ENCODE measurements at regions not wholly inside any gene's neighbourhood (a gene's known extent, or its start where the extent isn't known, plus 50 kb on each side); places are given as distances from the start of the nearest gene placed in this dataset.

DNA sequence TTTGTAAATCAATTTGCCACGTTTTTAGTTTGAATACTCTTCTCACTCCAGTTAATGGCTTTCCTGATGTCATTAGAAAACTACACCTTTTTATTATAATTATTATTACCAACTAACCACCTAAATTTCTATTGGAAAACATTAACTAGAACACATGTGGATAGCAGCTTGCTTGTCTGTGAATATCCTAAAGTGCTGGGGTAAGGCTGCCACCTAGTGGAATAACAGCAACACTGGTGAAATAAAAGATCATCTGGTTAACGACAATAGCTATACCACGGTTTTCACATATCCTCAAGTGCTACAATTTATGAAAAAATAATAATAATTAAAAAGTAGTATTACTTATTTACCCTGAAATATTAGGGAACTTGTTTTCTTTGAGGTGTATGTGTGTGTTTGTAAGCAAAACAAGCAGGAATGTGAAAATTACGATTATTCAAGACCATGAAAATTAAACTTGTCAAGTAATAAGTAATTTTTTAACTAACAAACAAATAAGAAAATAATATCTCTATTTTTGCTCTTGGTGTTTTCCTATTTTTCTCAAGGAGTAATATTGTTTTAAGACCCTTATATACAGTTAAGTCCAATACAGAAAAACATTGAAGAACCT is 130.1 kb upstream of the TECRL start:
- TF ChIP-seq, protein P1, sequence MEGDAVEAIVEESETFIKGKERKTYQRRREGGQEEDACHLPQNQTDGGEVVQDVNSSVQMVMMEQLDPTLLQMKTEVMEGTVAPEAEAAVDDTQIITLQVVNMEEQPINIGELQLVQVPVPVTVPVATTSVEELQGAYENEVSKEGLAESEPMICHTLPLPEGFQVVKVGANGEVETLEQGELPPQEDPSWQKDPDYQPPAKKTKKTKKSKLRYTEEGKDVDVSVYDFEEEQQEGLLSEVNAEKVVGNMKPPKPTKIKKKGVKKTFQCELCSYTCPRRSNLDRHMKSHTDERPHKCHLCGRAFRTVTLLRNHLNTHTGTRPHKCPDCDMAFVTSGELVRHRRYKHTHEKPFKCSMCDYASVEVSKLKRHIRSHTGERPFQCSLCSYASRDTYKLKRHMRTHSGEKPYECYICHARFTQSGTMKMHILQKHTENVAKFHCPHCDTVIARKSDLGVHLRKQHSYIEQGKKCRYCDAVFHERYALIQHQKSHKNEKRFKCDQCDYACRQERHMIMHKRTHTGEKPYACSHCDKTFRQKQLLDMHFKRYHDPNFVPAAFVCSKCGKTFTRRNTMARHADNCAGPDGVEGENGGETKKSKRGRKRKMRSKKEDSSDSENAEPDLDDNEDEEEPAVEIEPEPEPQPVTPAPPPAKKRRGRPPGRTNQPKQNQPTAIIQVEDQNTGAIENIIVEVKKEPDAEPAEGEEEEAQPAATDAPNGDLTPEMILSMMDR (IDR thresholded peaks at IDR 0.05; ENCODE audit: borderline replicate concordance, insufficient read depth, low read depth, low read length), result peak; percentile 56; the same call in 1 of the 2 replicates
- no peak overlapping the region for H3K4me3 ChIP-seq (ENCODE audit: low read depth, low read length)

DNA sequence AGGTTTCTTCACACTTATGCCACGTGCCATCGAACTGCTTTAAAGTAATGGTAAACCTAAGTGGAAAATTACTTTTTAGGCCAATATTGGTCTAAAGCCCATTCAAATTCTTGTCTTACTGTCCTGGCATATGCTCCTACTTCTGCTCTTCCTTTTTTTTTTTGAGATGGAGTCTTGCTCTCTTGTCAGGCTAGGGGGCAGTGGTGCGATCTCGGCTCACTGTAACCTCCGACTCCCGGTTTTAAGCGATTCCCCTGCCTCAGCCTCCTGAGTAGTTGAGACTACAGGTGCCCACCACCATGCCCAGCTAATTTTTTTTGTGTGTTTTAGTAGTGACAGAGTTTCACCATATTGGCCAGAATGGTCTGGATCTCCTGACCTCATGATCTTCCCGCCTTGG is 129.0 kb upstream of the TECRL start:
- no peak overlapping the region for H3K4me3 ChIP-seq (ENCODE audit: low read depth, low read length)
- TF ChIP-seq, protein P1 (IDR thresholded peaks at IDR 0.05; ENCODE audit: borderline replicate concordance, insufficient read depth, low read depth, low read length), result no peak

DNA sequence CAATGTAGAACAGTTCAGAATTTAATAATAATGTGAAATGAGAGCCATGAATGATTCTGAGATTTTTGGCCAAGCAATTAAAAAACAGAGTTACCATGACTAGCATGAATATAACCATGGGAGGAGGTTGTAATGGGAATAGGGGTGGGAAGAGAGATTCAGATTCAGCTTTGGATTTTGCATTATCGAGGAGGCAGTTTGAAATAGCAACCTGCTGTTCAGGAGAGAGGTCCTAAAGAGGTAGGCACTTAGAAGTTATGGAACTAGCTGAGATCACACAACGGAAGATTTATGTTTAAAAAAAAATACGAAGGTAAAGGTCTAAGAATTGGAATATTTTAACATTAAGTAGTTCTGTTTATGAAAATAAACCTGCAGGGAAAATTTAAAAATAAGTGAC is 124.4 kb upstream of the TECRL start:
- H3K4me3 ChIP-seq (ENCODE audit: low read depth, low read length), result no peak overlapping the region
- TF ChIP-seq, protein P1 (IDR thresholded peaks at IDR 0.05; ENCODE audit: borderline replicate concordance, insufficient read depth, low read depth, low read length), result no peak

DNA sequence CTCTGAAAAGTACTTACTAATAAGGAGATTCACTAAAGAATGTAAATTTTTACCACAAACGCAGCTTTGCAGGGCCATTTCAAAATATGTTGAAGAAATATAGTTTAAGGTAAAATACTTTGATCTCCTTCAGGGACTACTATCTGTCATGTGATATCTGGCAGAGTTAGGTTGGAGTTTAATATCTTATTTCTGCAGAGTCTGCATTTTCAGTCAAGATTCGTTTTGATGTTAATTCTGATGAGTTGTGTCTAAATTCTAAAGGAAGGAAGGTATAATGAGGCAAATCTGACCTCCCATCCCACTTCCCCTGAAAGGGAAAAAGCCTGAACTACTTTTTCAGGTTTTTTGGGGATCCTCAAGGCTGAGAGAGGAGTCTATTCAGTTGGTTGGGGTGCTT is 123.9 kb upstream of the TECRL start:
- TF ChIP-seq, protein P1 (IDR thresholded peaks at IDR 0.05; ENCODE audit: borderline replicate concordance, insufficient read depth, low read depth, low read length), result no peak

DNA sequence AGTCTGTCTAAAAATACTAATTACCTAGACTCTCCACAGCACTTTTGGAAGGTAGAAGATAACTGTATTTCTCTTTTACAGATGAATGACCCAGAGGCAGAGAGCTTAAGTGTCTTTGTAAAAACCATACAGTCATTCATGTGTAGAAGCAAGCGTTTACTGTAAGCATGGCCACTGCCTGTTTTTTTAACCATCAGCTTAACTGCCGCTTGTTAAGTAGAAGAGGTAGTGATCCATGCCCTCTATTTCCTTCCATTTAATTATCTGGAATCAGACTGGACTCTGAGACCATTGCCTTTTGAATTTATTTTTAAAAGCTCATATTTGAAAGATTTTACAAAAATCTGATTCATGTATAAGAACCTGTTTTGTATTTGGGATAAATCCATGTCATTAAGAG is 111.2 kb upstream of the TECRL start:
- no peak overlapping the region for H3K4me3 ChIP-seq (ENCODE audit: low read depth, low read length)
- TF ChIP-seq, protein P1 (IDR thresholded peaks at IDR 0.05; ENCODE audit: borderline replicate concordance, insufficient read depth, low read depth, low read length), result no peak

More for the DNA sequence above, 123.9 kb upstream of the TECRL start:
- no peak overlapping the region for H3K4me3 ChIP-seq (ENCODE audit: low read depth, low read length)

DNA sequence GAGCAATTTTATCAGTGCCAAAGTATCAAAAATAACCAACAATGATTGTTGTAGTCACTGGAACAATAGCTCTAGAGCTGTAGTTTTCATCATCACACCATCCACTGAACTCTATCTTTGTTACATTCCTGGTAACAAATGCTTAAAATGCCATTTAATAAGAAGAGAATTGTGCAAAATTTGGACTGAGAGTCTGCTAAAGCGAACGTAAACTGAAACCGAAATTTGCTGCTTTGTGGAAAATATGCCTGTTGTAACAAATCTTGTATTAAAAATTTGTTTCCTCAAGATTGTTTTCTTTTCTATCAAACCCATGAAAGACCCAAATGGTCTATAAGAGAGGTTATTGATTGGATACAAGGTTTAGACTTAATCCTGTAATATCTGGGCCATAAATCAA is 109.3 kb upstream of the TECRL start:
- H3K4me3 ChIP-seq (ENCODE audit: low read depth, low read length), result no peak overlapping the region
- TF ChIP-seq, protein P1 (IDR thresholded peaks at IDR 0.05; ENCODE audit: borderline replicate concordance, insufficient read depth, low read depth, low read length), result no peak

DNA sequence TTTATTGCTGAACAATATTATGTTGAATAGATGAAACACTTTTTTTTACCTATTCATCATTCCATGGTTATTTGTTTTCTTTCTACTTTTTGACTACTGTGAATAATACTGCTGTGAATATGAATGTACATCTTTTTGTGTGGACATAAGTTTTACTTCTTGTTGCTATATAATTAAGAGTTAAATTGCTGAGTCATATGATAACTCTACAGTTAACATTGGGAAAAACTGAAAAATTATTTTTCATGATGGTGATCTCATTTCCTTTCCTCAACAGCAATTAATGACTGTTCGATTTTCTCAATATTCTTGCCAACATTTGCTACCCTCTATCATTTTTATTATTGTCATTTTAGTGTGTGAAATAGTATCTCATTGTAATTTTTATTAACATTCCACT is 106.9 kb upstream of the TECRL start:
- no peak overlapping the region for H3K4me3 ChIP-seq (ENCODE audit: low read depth, low read length)
- TF ChIP-seq, protein P1 (IDR thresholded peaks at IDR 0.05; ENCODE audit: borderline replicate concordance, insufficient read depth, low read depth, low read length), result no peak

All from GM12875 (cell line).